CD4-positive, CD25-positive, alpha-beta regulatory T cell (primary cell): ENCODE measurements at regions not wholly inside any gene's neighbourhood (a gene's known extent, or its start where the extent isn't known, plus 50 kb on each side); places are given as distances from the start of the nearest gene placed in this dataset.

Source experiments
- ATAC-seq, 2 donors: fragments of 150-1000 bp; cut with Tn5 transposase; one replicate each; pipeline ENCODE4 v1.10.0; 2021; ENCODE audit warnings: low read depth in 2 of 2, moderate number of reproducible peaks in 2 of 2, moderate library complexity in 1 of 2
- DNase-seq, 3 donors: peaks; one replicate each; pipeline versions ENCODE4 v3.0.0 to v3.0.0-alpha.2; 2012 to 2022; ENCODE audit warnings: mixed read lengths in 1 of 3
- H3K27ac ChIP-seq: one replicate; pipeline ENCODE4 v1.7.0; 2013; ENCODE audit warnings: mild to moderate bottlenecking, low read length; ENCODE audit not compliant: insufficient read depth, poor library complexity, severe bottlenecking
- H3K27me3 ChIP-seq: one replicate; pipeline ENCODE4 v1.7.0; 2013; ENCODE audit warnings: low read length; ENCODE audit not compliant: control insufficient read depth, insufficient read depth
- H3K36me3 ChIP-seq: one replicate; pipeline ENCODE4 v1.7.0; 2013; ENCODE audit warnings: mild to moderate bottlenecking, low read length, moderate library complexity; ENCODE audit not compliant: control insufficient read depth, insufficient read depth
- H3K4me1 ChIP-seq: 2 replicates; pipeline ENCODE4 v1.7.0; 2013; ENCODE audit warnings: mild to moderate bottlenecking, low read length; ENCODE audit not compliant: insufficient read depth, control insufficient read depth, poor library complexity, severe bottlenecking
- H3K4me3 ChIP-seq: one replicate; pipeline ENCODE4 v1.7.0; 2013; ENCODE audit warnings: low read depth, mild to moderate bottlenecking, low read length, moderate library complexity
- H3K9me3 ChIP-seq, 2 experiments: 1 replicate in 1 of 2; 2 replicates in 1 of 2; pipeline ENCODE4 v1.7.0; 2013; ENCODE audit warnings: low read length in 2 of 2, mild to moderate bottlenecking in 1 of 2, moderate library complexity in 1 of 2; ENCODE audit not compliant: control insufficient read depth in 2 of 2
- H3K27ac Mint-ChIP-seq, 3 donors: one replicate each; pipeline ENCODE4 v1.8.0; 2020 to 2022; ENCODE audit warnings: mild to moderate bottlenecking in 3 of 3, mixed read lengths in 3 of 3, moderate library complexity in 2 of 3
- H3K27me3 Mint-ChIP-seq: one replicate; pipeline ENCODE4 v1.8.0; 2022; ENCODE audit warnings: mild to moderate bottlenecking, mixed read lengths
- H3K36me3 Mint-ChIP-seq: one replicate; pipeline ENCODE4 v1.8.0; 2020; ENCODE audit warnings: mixed read lengths
- H3K4me1 Mint-ChIP-seq, 4 donors: one replicate each; pipeline ENCODE4 v1.8.0; 2020 to 2022; ENCODE audit warnings: mixed read lengths in 4 of 4, mild to moderate bottlenecking in 1 of 4
- H3K4me3 Mint-ChIP-seq, 4 donors: one replicate each; pipeline ENCODE4 v1.8.0; 2020 to 2022; ENCODE audit warnings: mild to moderate bottlenecking in 4 of 4, mixed read lengths in 4 of 4, moderate library complexity in 3 of 4
- H3K9me3 Mint-ChIP-seq, 7 donors: one replicate each; pipeline ENCODE4 v1.8.0; 2020 to 2022; ENCODE audit warnings: mixed read lengths in 7 of 7, mild to moderate bottlenecking in 3 of 7, moderate library complexity in 2 of 7

DNA sequence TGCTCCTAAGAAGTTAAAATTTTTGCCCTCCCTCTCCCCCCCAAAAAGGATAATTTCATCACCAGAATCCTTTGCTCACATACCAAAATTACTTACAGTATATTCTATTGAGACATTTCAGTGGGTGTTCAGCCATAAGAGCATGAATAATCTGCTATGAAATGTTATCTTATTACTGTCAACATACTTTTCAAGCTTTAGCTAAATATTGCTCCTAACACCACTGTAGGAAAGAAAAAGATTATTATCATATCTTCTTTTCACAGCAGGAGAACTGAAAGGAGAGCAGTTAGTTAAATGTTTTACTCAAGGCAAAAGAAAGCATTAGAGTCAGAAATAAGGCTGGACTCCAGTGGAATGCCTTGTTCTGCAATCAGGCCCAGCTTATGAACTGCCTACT is 231.0 kb upstream of the GYPA start:
- H3K27ac Mint-ChIP-seq, result no peak overlapping the region
- DNase-seq (no peak), ATAC-seq (no peak)
- no peaks in the 10 kb centered on the region for H3K9me3 ChIP-seq
- no peaks in the 10 kb centered on the region for H3K36me3 ChIP-seq
- H3K27me3 Mint-ChIP-seq, result no peaks in the 10 kb centered on the region
- no peak overlapping the region for H3K4me3 ChIP-seq
- H3K9me3 Mint-ChIP-seq, result peaks cover 0 to 1% (median 0%) of the 10 kb centered on the region in 7 donors
- H3K4me3 Mint-ChIP-seq, result no peak overlapping the region
- H3K4me1 ChIP-seq, result no peaks in the 10 kb centered on the region
- H3K36me3 Mint-ChIP-seq, result no peaks in the 10 kb centered on the region
- no peaks in the 10 kb centered on the region for H3K4me1 Mint-ChIP-seq
- no peaks in the 10 kb centered on the region for H3K27me3 ChIP-seq
- H3K27ac ChIP-seq, result no peak overlapping the region

DNA sequence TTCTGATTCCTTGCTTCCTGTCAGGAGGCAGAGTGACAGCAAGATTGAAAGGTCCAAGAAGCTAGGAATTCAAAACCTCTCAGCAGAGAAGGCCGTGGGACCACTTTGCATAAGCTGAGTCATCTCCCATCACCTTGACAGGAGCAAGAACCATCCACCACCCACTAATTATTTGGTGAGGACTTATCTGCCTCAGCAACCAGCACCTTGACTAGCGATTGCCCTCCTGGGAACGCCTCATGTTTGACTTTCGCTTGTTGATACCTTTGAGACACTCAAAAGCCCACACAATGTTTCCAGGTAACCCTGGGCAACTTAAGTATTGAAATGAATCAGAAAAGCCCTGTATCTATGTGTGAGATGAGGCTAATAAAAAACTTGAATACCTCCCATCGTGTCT is 233.5 kb upstream of the GYPA start:
- Histone ChIP-seq H3K27me3 (no peaks in the 10 kb centered on the region), H3K36me3 (no peaks in the 10 kb centered on the region), H3K4me3 (no peak overlapping the region), H3K9me3 (no peaks in the 10 kb centered on the region), H3K4me1 (no peaks in the 10 kb centered on the region), H3K27ac (no peak overlapping the region)
- Mint-ChIP-seq H3K27me3 (no peaks in the 10 kb centered on the region), H3K9me3 (no peaks in the 10 kb centered on the region), H3K36me3 (no peaks in the 10 kb centered on the region), H3K4me3 (no peak overlapping the region), H3K4me1 (no peaks in the 10 kb centered on the region), H3K27ac (no peak overlapping the region)
- no peak for ATAC-seq
- DNase-seq, result peak in 1 of 3 donors; percentile 1

DNA sequence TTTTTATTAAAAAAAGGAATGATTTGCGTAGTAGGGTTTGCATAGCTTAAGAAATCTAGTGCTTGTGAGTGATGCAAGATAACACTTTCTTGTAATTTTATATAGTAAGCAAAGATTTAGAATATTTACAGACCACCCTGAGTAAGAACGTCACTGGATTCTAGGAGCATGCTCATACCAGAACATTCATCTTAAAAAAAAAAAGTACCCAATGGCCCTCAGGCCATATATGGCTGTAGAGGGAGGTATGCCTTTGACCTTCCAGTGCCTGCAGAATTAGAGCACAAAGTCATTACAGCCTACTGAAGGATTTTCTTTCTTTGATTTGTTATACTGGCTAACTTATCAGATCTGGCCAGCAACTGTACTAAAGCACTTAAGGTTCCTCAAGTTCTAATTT is 236.3 kb upstream of the GYPA start:
- Mint-ChIP-seq H3K9me3 (peaks cover 0 to 1% (median 0%) of the 10 kb centered on the region in 7 donors), H3K27ac (no peak overlapping the region), H3K36me3 (no peaks in the 10 kb centered on the region)

DNA sequence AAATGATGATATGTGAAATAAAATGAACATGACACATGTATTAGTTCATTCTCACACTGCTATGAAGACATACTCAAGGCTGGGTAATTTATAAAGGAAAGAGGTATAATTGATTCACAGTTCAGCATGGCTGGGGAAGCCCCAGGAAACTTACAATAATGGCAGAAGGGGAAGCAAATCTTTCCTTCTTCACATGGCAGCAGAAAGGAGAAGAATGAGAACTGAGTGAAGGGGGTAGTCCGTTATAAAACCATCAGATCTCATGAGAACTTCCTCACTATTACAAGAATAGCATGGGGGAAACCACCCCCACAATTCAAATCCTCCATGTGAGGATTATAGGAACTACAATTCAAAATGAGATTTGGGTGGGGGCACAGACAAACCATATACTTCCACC is 243.9 kb upstream of the GYPA start:
- H3K36me3 Mint-ChIP-seq, result no peaks in the 10 kb centered on the region
- Histone ChIP-seq H3K27ac (no peak overlapping the region), H3K27me3 (no peaks in the 10 kb centered on the region), H3K36me3 (no peaks in the 10 kb centered on the region), H3K9me3 (no peaks in the 10 kb centered on the region), H3K4me3 (no peak overlapping the region), H3K4me1 (no peaks in the 10 kb centered on the region)
- peaks cover 2 to 16% (median 7%) of the 10 kb centered on the region in 7 donors for H3K9me3 Mint-ChIP-seq
- H3K4me3 Mint-ChIP-seq, result no peak overlapping the region
- ATAC-seq, result no peak
- no peak for DNase-seq
- no peak overlapping the region for H3K27ac Mint-ChIP-seq
- no peaks in the 10 kb centered on the region for H3K4me1 Mint-ChIP-seq
- H3K27me3 Mint-ChIP-seq, result no peaks in the 10 kb centered on the region

More for the DNA sequence above, 236.3 kb upstream of the GYPA start:
- Histone ChIP-seq H3K27ac (no peak overlapping the region), H3K4me1 (no peaks in the 10 kb centered on the region), H3K36me3 (no peaks in the 10 kb centered on the region), H3K4me3 (no peak overlapping the region), H3K9me3 (no peaks in the 10 kb centered on the region), H3K27me3 (no peaks in the 10 kb centered on the region)
- Mint-ChIP-seq H3K27me3 (no peaks in the 10 kb centered on the region), H3K4me1 (no peaks in the 10 kb centered on the region), H3K4me3 (no peak overlapping the region)
- no peak for ATAC-seq
- no peak for DNase-seq

DNA sequence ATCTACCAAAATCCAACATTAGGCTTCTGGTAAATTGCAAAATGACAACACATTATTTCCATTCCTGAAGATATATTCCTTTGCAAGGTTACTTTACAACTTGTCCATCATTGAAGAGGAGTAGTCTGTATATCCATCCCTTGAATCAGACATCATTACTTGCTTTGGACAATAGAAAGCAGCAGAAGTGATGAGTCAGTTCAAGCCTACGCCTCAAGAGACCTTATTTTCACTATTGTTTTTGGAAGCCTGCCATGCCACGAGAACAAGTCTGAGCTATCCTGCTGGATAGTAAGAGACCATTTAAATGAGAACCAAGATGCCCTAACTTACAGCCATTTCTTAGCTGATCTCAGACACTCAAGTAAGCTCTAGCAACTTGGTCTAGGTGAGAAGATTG is 246.0 kb upstream of the HHIP start:
- no peaks in the 10 kb centered on the region for H3K4me1 ChIP-seq
- H3K4me3 ChIP-seq, result no peak overlapping the region
- H3K27me3 ChIP-seq, result no peaks in the 10 kb centered on the region
- H3K36me3 ChIP-seq, result no peaks in the 10 kb centered on the region
- H3K9me3 ChIP-seq, result no peaks in the 10 kb centered on the region
- Mint-ChIP-seq H3K27me3 (no peaks in the 10 kb centered on the region), H3K4me1 (no peaks in the 10 kb centered on the region), H3K9me3 (peaks cover 0 to 9% (median 0%) of the 10 kb centered on the region in 7 donors), H3K4me3 (no peak overlapping the region), H3K27ac (no peak overlapping the region), H3K36me3 (no peaks in the 10 kb centered on the region)
- H3K27ac ChIP-seq, result no peak overlapping the region
- DNase-seq (no peak), ATAC-seq (no peak)

DNA sequence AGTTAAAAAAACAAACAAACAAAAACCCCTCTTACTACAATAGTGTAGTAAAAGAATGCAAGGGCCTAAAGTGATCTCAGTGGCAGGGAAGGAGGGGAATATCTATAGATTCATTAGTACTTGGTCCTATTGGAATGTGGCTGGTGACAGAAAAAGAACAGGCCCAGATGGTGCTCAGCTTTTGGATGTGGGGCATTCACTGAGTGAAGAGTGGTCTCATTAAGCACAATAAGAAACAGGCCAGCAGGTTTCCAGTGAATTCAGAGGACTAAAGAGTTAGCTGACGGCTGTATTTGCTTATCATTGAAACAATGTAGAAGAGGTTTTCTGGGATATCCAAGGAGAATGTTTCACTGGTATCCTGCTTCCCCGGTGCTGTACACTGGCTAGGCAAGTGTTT is 243.8 kb upstream of the HHIP start:
- Mint-ChIP-seq H3K27me3 (no peaks in the 10 kb centered on the region), H3K4me1 (no peaks in the 10 kb centered on the region), H3K27ac (no peak overlapping the region), H3K36me3 (no peaks in the 10 kb centered on the region), H3K9me3 (peaks cover 0 to 9% (median 1%) of the 10 kb centered on the region in 7 donors), H3K4me3 (no peak overlapping the region)
- H3K27me3 ChIP-seq, result no peaks in the 10 kb centered on the region
- DNase-seq (no peak), ATAC-seq (no peak)
- H3K27ac ChIP-seq, result no peak overlapping the region
- no peaks in the 10 kb centered on the region for H3K36me3 ChIP-seq
- H3K4me3 ChIP-seq, result no peak overlapping the region
- no peaks in the 10 kb centered on the region for H3K4me1 ChIP-seq
- no peaks in the 10 kb centered on the region for H3K9me3 ChIP-seq

DNA sequence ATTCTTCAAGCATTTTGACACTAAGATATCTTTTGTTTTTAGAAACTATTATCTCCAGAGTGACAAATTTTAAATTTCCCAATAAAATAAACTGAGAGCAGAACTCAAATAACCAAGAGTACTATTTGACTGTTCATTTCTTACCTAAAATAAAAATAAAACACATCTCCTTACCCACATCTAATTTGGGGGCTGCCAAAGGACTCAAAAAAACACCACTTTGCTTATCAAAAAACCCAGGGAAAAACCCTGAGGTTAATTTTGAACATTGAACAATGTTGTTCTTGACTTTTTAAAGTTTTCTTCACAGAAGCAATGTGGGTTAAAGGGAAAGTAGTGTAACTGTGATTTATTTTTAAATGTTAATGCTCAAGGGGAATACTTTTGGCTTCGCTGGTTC is 243.0 kb upstream of the HHIP start:
- Mint-ChIP-seq H3K36me3 (no peaks in the 10 kb centered on the region), H3K9me3 (peaks cover 0 to 9% (median 1%) of the 10 kb centered on the region in 7 donors), H3K4me3 (no peak overlapping the region), H3K27ac (no peak overlapping the region), H3K27me3 (no peaks in the 10 kb centered on the region), H3K4me1 (no peaks in the 10 kb centered on the region)
- Histone ChIP-seq H3K4me3 (no peak overlapping the region), H3K36me3 (no peaks in the 10 kb centered on the region), H3K4me1 (no peaks in the 10 kb centered on the region), H3K27ac (no peak overlapping the region), H3K9me3 (no peaks in the 10 kb centered on the region), H3K27me3 (no peaks in the 10 kb centered on the region)
- DNase-seq, result no peak
- no peak for ATAC-seq

DNA sequence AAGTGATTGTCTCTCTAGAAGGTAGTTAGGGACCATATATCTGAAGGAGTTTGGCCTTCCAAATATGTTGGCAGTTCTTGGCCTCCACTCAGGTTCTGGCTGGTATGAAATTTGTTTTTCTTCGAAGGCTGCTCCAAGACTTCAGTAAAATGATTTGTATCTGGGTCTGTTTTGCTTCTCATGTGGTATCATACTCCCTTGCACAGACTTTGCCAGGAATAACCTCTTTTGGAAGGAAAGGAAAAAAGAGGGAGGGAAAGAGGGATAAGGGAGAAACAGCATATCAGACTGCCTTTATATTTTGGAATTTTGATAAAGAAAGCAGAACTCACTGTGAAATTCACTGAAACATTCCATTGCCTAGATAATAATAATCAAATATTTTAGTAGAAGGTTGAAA is 242.1 kb upstream of the HHIP start:
- Histone ChIP-seq H3K27me3 (no peaks in the 10 kb centered on the region), H3K27ac (no peak overlapping the region), H3K9me3 (no peaks in the 10 kb centered on the region), H3K4me1 (no peaks in the 10 kb centered on the region), H3K36me3 (no peaks in the 10 kb centered on the region), H3K4me3 (no peak overlapping the region)
- Mint-ChIP-seq H3K9me3 (peaks cover 0 to 9% (median 1%) of the 10 kb centered on the region in 7 donors), H3K36me3 (no peaks in the 10 kb centered on the region), H3K27me3 (no peaks in the 10 kb centered on the region), H3K4me3 (no peak overlapping the region), H3K4me1 (no peaks in the 10 kb centered on the region), H3K27ac (no peak overlapping the region)
- no peak for DNase-seq
- ATAC-seq, result no peak
